ENCODE measurements at regions not wholly inside any gene's neighbourhood (a gene's known extent, or its start where the extent isn't known, plus 50 kb on each side); places are given as distances from the start of the nearest gene placed in this dataset.

GRCh38 chr15:85956532-85957275, 123.0 kb upstream of the AGBL1 start:
- Histone ChIP-seq H3K36me3 (no peaks in the 10 kb centered on the region), H3K4me3 (no peak overlapping the region), H3K27me3 (peaks cover 0 to 10% (median 0%) of the 10 kb centered on the region in 4 donors), H3K9me3 (no peaks in the 10 kb centered on the region), H3K27ac (no peak overlapping the region), H3K4me1 (no peaks in the 10 kb centered on the region)
- DNase-seq = no peak
- WGBS, 2 donors = 38 to 54% methylated on average over 2 of the region's 2 CpGs
- intact Hi-C loops (cut with DNase I) = no loop called here
- no peak for TF ChIP-seq POLR2A (IDR thresholded peaks at IDR 0.05)

DNA sequence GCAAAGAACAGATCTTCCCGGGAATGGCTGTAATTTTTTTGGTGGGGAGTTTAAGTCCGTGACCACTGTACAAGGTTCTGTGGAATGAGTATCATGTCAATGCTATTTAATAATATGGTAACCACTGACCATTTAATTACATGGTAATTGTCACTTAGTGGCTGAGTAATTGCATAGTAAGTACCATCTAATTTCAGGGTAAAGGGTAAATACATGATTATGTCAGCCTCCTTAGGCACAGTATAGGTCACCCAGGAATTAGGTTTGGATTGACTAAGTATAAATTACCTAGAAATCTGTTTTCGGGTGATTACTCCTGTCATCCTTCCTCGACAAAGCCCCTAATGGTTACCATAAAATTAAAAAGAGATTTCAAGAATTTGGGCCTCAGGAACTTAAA, 120.1 kb upstream of the AGBL1 start:
- no peak for DNase-seq
- Histone ChIP-seq H3K36me3 (no peaks in the 10 kb centered on the region), H3K4me1 (no peaks in the 10 kb centered on the region), H3K27me3 (peaks cover 0 to 10% (median 0%) of the 10 kb centered on the region in 4 donors), H3K9me3 (no peaks in the 10 kb centered on the region), H3K27ac (no peak overlapping the region), H3K4me3 (no peak overlapping the region)
- intact Hi-C loops (cut with DNase I) = no loop called here
- 76 to 81% methylated on average over 4 of the region's 4 CpGs for WGBS, 2 donors
- TF ChIP-seq, protein P1, sequence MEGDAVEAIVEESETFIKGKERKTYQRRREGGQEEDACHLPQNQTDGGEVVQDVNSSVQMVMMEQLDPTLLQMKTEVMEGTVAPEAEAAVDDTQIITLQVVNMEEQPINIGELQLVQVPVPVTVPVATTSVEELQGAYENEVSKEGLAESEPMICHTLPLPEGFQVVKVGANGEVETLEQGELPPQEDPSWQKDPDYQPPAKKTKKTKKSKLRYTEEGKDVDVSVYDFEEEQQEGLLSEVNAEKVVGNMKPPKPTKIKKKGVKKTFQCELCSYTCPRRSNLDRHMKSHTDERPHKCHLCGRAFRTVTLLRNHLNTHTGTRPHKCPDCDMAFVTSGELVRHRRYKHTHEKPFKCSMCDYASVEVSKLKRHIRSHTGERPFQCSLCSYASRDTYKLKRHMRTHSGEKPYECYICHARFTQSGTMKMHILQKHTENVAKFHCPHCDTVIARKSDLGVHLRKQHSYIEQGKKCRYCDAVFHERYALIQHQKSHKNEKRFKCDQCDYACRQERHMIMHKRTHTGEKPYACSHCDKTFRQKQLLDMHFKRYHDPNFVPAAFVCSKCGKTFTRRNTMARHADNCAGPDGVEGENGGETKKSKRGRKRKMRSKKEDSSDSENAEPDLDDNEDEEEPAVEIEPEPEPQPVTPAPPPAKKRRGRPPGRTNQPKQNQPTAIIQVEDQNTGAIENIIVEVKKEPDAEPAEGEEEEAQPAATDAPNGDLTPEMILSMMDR (IDR thresholded peaks at IDR 0.05) = no peak
- no peak for TF ChIP-seq POLR2A (IDR thresholded peaks at IDR 0.05)

DNA sequence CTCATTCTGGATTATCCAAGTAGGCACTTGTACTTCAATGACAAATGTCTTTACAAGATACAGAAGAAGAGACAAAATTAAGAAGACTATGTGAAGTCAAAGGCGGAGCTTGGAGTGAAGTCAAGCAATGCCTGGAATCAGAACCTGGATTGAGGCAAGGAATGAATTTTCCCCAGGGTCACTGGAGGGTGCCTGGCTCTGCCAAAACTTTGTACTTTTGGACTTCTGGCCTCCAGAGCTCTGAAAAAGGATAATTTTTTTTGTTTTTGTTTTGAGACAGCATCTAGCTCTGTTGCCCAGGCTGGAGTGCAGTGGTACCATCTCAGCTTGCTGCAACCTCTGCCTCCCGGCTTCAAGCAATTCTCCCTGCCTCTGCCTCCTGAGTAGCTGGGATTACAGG, 119.3 kb upstream of the AGBL1 start:
- H3K36me3 ChIP-seq = no peaks in the 10 kb centered on the region
- no peak overlapping the region for H3K27ac ChIP-seq
- no peak overlapping the region for H3K4me3 ChIP-seq
- no peak for TF ChIP-seq POLR2A (IDR thresholded peaks at IDR 0.05)
- TF ChIP-seq, protein P1 (IDR thresholded peaks at IDR 0.05) = no peak
- H3K4me1 ChIP-seq = no peaks in the 10 kb centered on the region
- DNase-seq = no peak
- peaks cover 0 to 10% (median 0%) of the 10 kb centered on the region in 4 donors for H3K27me3 ChIP-seq
- WGBS, 2 donors = 78 to 90% methylated on average over 2 of the region's 2 CpGs
- no peaks in the 10 kb centered on the region for H3K9me3 ChIP-seq
- intact Hi-C loops (cut with DNase I) = no loop called here

DNA sequence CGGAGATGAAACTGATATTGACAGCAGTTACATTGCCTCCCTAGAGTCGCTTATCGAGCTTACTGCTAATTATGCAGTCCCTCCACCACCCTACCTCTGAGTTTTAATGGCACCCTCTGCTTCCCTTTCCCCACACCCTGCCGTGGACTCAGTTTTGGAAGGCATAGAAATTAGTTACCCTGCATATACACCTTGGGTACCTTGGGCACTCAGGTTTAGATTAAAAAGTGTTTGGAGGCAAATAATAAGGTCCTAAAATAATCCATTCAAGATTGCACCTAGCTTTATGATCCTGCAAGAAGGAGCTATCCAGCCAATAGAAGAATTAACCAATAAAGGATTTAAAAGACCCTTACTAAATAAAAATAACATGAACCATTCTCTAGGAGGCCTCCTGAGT, 117.8 kb upstream of the AGBL1 start:
- Histone ChIP-seq H3K27me3 (peaks cover 0 to 16% (median 0%) of the 10 kb centered on the region in 4 donors), H3K9me3 (no peaks in the 10 kb centered on the region), H3K4me3 (no peak overlapping the region), H3K36me3 (no peaks in the 10 kb centered on the region), H3K27ac (no peak overlapping the region), H3K4me1 (no peaks in the 10 kb centered on the region)
- TF ChIP-seq, protein P1 (IDR thresholded peaks at IDR 0.05) = no peak
- no peak for TF ChIP-seq POLR2A (IDR thresholded peaks at IDR 0.05)
- DNase-seq = no peak
- intact Hi-C loops (cut with DNase I) = no loop called here
- 73 to 74% methylated on average over 4 of the region's 4 CpGs for WGBS, 2 donors

DNA sequence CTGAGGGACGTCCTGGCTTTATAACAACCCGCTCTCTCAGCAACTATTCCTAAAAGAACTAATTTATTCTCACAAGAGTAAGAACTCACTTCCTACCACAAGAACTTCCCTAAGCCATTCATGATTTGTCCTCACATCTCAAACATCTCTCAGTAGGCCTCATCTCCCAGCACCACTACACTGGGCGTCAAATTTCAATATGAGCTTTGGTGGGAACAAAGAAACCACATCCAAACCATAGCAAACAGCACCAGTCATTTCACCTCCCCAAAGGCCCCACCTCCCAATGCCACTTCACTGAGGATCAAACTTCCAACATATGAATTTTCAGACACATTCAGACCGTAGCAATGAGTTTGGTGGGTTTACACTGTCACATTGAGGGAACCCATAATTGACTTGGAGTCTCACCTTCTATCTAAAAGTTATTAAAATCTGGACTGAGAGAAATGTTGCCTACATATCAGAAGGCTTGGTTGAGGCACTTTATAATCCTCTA, 116.4 kb upstream of the AGBL1 start:
- DNase-seq = no peak
- peaks cover 0 to 16% (median 0%) of the 10 kb centered on the region in 4 donors for H3K27me3 ChIP-seq
- H3K27ac ChIP-seq = no peak overlapping the region
- no peak overlapping the region for H3K4me3 ChIP-seq
- no peaks in the 10 kb centered on the region for H3K9me3 ChIP-seq
- H3K4me1 ChIP-seq = no peaks in the 10 kb centered on the region
- TF ChIP-seq POLR2A (IDR thresholded peaks at IDR 0.05) = no peak
- TF ChIP-seq, protein P1 (IDR thresholded peaks at IDR 0.05) = no peak
- no peaks in the 10 kb centered on the region for H3K36me3 ChIP-seq
- 65 to 74% methylated on average over 4 of the region's 4 CpGs for WGBS, 2 donors
- intact Hi-C loops (cut with DNase I) = no loop called here
